Karpas-422 (cell line): ENCODE measurements at regions not wholly inside any gene's neighbourhood (a gene's known extent, or its start where the extent isn't known, plus 50 kb on each side); places are given as distances from the start of the nearest gene placed in this dataset.
A peak's percentile ranks its signal among the peaks of the same experiment; 100 is the strongest.

Source experiments
- DNase-seq: peaks from one replicate; pipeline ENCODE4 v3.0.0-alpha.2; 2015
- H2AFZ ChIP-seq: fragments of 200-600 bp; sonication (generic); 2 replicates; pipeline ENCODE4 v1.6.1; 2014; ENCODE audit warnings: antibody characterized with exemption, low read length, mixed read lengths
- H3K27ac ChIP-seq: fragments of 200-600 bp; sonication (generic); 2 replicates; pipeline ENCODE4 v1.5.1; 2014; ENCODE audit warnings: mild to moderate bottlenecking, low read length, moderate library complexity
- H3K27me3 ChIP-seq: fragments of 200-600 bp; sonication (generic); 2 replicates; pipeline ENCODE4 v1.6.1; 2014; ENCODE audit warnings: low read length, mixed read lengths
- H3K36me3 ChIP-seq: fragments of 200-600 bp; sonication (generic); 2 replicates; pipeline ENCODE4 v1.6.1; 2014; ENCODE audit warnings: low read length, mixed read lengths; ENCODE audit not compliant: insufficient read depth
- H3K4me1 ChIP-seq: fragments of 200-600 bp; sonication (generic); 2 replicates; pipeline ENCODE4 v1.6.1; 2014; ENCODE audit warnings: mild to moderate bottlenecking, low read length, mixed read lengths
- H3K4me2 ChIP-seq: fragments of 200-600 bp; sonication (generic); 2 replicates; pipeline ENCODE4 v1.6.1; 2014; ENCODE audit warnings: low read length, low read depth, mild to moderate bottlenecking; ENCODE audit not compliant: poor library complexity, severe bottlenecking
- H3K4me3 ChIP-seq: fragments of 200-600 bp; sonication (generic); 2 replicates; pipeline ENCODE4 v1.5.1; 2014; ENCODE audit warnings: mild to moderate bottlenecking, antibody characterized with exemption, low read length, mixed read lengths
- H3K79me2 ChIP-seq: fragments of 200-600 bp; sonication (generic); 2 replicates; pipeline ENCODE4 v1.6.1; 2014; ENCODE audit warnings: mild to moderate bottlenecking, low read length, mixed read lengths
- H3K9ac ChIP-seq: fragments of 200-600 bp; sonication (generic); 2 replicates; pipeline ENCODE4 v1.6.0; 2014; ENCODE audit warnings: low read length
- H3K9me2 ChIP-seq: fragments of 200-600 bp; sonication (generic), shearing (Covaris generic); replicated peaks from 2 replicates; pipeline ENCODE4 v1.6.0; 2014; ENCODE audit warnings: mild to moderate bottlenecking, low read length, moderate library complexity; ENCODE audit not compliant: insufficient read depth
- H3K9me3 ChIP-seq: fragments of 300-700, 200-600 bp; sonication (generic); 2 replicates; pipeline ENCODE4 v1.6.1; 2014; ENCODE audit warnings: low read length, mixed read lengths
- H4K20me1 ChIP-seq: fragments of 200-600 bp; sonication (generic); 2 replicates; pipeline ENCODE4 v1.6.1; 2014; ENCODE audit warnings: mild to moderate bottlenecking, antibody characterized with exemption, low read length, low read depth; ENCODE audit not compliant: insufficient read depth

DNA sequence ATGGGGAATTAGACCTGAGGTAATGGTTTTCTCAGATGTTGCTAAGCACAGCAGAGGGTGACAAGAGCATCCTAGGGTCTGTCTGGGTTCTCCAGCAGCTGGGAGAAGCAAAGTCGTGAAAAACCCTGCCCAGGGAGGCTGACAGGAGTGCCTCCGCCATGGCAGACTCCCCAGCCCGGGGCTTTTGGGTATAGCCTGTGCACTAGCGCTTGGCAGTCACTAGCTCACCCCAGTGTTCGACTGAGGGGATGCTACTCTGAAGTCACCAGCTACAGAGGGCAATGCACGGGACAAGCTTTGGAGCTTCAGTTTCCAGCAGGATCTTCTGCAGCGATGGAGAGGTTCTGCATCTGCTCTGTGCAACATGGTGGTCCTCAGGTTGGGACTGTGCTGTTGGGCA lies 87.5 kb downstream of the ING1 start:
- no peak overlapping the region for H3K4me3 ChIP-seq
- peak; percentile 63 for DNase-seq
- H2AFZ ChIP-seq: no peak overlapping the region
- no peaks in the 10 kb centered on the region for H3K27me3 ChIP-seq
- no peaks in the 10 kb centered on the region for H3K36me3 ChIP-seq
- no peaks in the 10 kb centered on the region for H3K9me2 ChIP-seq
- no peaks in the 10 kb centered on the region for H3K79me2 ChIP-seq
- H3K9ac ChIP-seq: no peak overlapping the region
- no peak overlapping the region for H3K4me2 ChIP-seq
- no peak overlapping the region for H3K27ac ChIP-seq
- no peaks in the 10 kb centered on the region for H3K9me3 ChIP-seq
- no peaks in the 10 kb centered on the region; the same call in 1 of the 2 replicates for H3K4me1 ChIP-seq
- no peaks in the 10 kb centered on the region for H4K20me1 ChIP-seq

DNA sequence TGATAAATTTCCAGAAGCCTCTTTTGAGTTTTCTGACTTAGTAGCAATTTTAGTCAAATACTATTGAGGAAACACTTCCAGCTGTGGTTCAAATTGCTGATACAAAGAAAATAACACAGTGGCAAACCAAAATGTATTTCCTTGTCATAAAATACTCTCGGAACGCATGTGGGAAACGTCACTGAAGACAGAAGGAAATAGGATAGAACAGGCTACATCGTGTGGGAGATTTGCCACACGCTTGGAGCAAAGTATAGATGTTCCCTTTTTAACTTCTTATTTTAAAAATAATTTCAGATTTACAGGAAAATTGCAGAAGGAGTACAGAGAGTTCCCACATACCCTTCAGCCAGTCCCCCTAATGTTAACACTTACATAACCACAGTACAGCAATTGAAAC lies 88.8 kb downstream of the ING1 start:
- no peak for DNase-seq
- Histone ChIP-seq H3K36me3 (no peaks in the 10 kb centered on the region), H3K4me1 (no peaks in the 10 kb centered on the region; the same call in 1 of the 2 replicates), H2AFZ (no peak overlapping the region), H3K79me2 (no peaks in the 10 kb centered on the region), H3K9ac (no peak overlapping the region), H3K27me3 (no peaks in the 10 kb centered on the region), H3K4me3 (no peak overlapping the region), H3K9me2 (no peaks in the 10 kb centered on the region), H3K27ac (no peak overlapping the region), H4K20me1 (no peaks in the 10 kb centered on the region), H3K4me2 (no peak overlapping the region), H3K9me3 (no peaks in the 10 kb centered on the region)

DNA sequence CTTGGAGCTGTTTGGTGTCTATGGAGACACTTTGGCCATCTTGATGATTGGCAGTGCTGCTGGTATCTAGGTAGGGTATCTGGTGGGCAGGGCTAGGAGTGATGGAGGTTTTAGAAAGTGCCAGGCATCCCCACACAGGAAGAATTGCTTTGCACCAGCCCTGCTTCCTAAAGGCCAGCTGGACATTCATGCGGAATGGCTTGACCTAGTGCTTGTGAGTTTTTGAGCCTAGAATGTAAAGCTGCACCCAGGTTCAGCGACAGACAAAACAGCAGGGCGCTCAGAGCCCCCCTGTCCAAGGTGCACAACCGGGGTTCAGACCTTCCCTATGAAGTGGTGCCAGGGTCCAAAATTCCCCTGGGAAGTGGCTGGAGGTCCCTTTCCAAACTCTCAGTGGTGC lies 93.1 kb downstream of the ING1 start:
- Histone ChIP-seq H2AFZ (no peak overlapping the region), H3K4me3 (no peak overlapping the region), H3K9me2 (no peaks in the 10 kb centered on the region), H3K36me3 (no peaks in the 10 kb centered on the region), H3K4me2 (no peak overlapping the region), H4K20me1 (no peaks in the 10 kb centered on the region), H3K79me2 (no peaks in the 10 kb centered on the region), H3K9me3 (no peaks in the 10 kb centered on the region), H3K4me1 (no peaks in the 10 kb centered on the region), H3K27ac (no peak overlapping the region), H3K27me3 (no peaks in the 10 kb centered on the region), H3K9ac (no peak overlapping the region)
- no peak for DNase-seq

DNA sequence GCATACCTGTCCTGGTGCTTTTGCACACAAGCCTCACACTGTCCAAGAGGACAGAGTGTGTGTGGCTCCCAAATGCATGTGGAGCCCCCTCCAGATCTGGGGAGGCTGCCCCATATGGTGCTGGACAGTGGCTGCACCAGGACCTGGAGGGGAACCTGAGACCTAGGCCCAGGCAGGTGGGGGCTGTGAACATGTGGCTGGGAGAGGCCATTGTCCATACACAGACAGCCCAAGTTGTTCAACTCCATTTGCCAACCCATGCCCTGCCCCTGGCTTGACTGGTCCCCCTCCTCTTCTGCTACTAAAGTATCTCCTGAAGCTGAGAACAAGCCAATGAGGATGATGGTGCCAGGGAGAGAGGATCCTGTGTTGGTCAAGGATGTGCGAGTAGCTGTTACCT lies 94.0 kb downstream of the ING1 start:
- no peak overlapping the region for H3K27ac ChIP-seq
- H2AFZ ChIP-seq: no peak overlapping the region
- no peak overlapping the region for H3K4me2 ChIP-seq
- DNase-seq: no peak
- H3K9ac ChIP-seq: no peak overlapping the region
- H3K79me2 ChIP-seq: no peaks in the 10 kb centered on the region
- no peak overlapping the region for H3K4me3 ChIP-seq
- H3K4me1 ChIP-seq: no peaks in the 10 kb centered on the region
- H3K9me3 ChIP-seq: no peaks in the 10 kb centered on the region
- no peaks in the 10 kb centered on the region for H3K9me2 ChIP-seq
- H3K36me3 ChIP-seq: no peaks in the 10 kb centered on the region
- H4K20me1 ChIP-seq: no peaks in the 10 kb centered on the region
- H3K27me3 ChIP-seq: no peaks in the 10 kb centered on the region

DNA sequence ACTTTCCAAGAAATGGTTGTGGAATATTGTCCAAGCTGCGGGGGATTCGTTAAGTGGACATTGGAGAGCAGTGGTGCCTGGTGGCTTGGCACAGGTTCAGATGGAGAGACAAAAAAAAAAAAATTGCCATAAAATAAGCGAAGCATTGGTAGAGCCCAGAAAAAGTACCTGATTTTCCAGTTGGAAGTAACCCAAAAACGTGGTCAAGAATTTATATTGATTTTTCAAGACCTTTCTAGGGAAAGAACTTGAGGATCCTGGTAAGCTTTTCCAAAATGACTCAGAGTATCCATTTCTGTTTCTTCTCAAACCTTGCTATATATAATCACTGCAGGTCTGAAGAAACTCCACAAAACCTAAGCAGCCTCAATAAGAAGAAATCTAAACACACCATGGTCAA lies 94.6 kb downstream of the ING1 start:
- Histone ChIP-seq H3K9ac (no peak overlapping the region), H2AFZ (no peak overlapping the region), H3K4me1 (no peaks in the 10 kb centered on the region), H3K4me3 (no peak overlapping the region), H3K27me3 (no peaks in the 10 kb centered on the region), H3K27ac (no peak overlapping the region), H3K36me3 (no peaks in the 10 kb centered on the region), H3K79me2 (no peaks in the 10 kb centered on the region), H3K9me2 (no peaks in the 10 kb centered on the region), H4K20me1 (no peaks in the 10 kb centered on the region), H3K9me3 (no peaks in the 10 kb centered on the region), H3K4me2 (no peak overlapping the region)
- DNase-seq: no peak

DNA sequence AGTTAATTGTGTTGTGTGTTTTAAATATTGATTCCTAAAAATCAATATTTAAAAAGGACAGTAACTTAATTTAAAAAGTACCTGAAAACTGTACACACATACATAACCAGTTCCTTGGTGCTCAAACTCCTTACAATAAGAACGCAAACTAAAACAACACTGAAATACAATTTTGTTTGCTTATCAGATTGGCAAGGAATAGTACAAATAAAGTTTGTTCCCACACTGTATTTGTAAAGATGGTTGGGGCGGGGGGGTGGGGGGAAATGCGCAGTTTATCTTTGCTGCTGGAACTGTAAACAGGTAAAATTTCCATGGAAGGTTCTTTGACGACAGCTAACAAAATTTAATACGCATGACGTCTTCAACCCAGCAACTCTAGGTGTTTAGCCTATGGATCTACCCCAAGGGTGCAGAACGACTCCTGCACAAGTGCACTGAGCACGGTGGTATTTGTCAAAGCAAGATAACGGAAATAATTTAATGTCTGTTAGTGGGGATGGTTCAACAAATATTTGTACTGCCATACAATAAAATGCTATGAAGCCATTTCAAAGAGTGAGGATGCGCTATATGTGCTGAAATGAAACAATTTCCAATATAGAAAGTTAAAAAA lies 96.5 kb downstream of the ING1 start:
- Histone ChIP-seq H3K36me3 (no peaks in the 10 kb centered on the region), H3K9ac (no peak overlapping the region), H3K9me2 (no peaks in the 10 kb centered on the region), H4K20me1 (no peaks in the 10 kb centered on the region), H3K4me1 (no peaks in the 10 kb centered on the region), H2AFZ (no peak overlapping the region), H3K9me3 (no peaks in the 10 kb centered on the region), H3K4me2 (no peak overlapping the region), H3K27ac (no peak overlapping the region), H3K79me2 (no peaks in the 10 kb centered on the region), H3K4me3 (no peak overlapping the region), H3K27me3 (no peaks in the 10 kb centered on the region)
- DNase-seq: no peak

DNA sequence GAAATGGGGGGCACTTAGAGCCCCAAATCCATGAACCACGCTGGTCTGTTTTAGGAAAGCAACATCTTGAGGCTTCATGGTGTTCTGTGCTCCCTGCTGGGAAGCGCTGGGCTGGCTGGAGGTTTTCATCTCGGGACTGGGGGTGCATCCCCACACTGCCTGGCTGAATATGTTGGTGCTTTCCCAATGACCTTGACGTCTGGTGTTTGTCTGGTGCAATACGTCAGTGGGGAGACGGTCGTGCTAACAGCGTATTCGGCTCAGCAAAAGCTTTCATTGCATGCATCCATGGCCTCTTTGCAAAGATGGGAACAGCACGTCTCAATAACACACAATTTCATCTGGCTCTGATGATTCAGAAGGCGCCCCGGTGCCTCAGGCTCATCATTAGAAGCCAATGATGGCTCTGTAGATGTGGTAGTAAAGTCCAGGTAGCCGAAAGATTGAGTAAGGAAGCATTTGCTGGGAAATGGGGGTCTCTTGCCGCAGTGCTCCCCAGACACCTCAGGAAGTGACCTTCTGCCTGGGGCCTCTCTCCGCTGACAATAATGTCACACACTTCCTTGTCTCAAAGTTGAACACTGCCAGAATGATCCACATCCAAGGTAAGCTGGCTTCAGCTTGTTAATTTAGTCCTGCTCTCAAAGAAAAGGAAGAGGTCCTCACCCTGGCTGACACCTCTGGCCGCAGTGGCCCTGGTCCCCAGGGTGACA lies 97.7 kb downstream of the ING1 start:
- H3K27ac ChIP-seq: no peak overlapping the region
- no peak overlapping the region for H3K4me2 ChIP-seq
- H3K9me3 ChIP-seq: no peaks in the 10 kb centered on the region
- H2AFZ ChIP-seq: no peak overlapping the region
- no peak for DNase-seq
- no peaks in the 10 kb centered on the region for H4K20me1 ChIP-seq
- no peak overlapping the region for H3K9ac ChIP-seq
- no peaks in the 10 kb centered on the region for H3K79me2 ChIP-seq
- no peaks in the 10 kb centered on the region for H3K4me1 ChIP-seq
- H3K4me3 ChIP-seq: no peak overlapping the region
- H3K9me2 ChIP-seq: no peaks in the 10 kb centered on the region
- H3K27me3 ChIP-seq: no peaks in the 10 kb centered on the region
- H3K36me3 ChIP-seq: no peaks in the 10 kb centered on the region

DNA sequence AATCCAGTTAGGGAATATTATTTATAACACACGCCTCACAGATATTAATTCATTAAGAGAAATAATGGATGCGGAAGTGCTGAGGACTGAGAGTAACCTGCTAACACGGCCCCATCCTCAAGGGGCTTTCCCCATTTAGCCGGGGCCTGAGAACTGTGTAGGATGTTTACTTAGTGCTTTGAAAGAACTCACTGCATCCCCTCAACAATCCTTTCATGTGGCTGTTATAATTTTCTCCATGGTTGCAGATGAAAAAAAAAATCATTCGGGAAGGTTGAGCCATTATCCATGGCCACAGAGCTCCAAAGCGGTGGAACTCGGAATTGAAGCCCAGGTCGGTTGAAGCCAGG lies 98.2 kb downstream of the ING1 start:
- Histone ChIP-seq H3K27ac (no peak overlapping the region), H3K9me3 (no peaks in the 10 kb centered on the region), H3K9ac (no peak overlapping the region), H4K20me1 (no peaks in the 10 kb centered on the region), H3K79me2 (no peaks in the 10 kb centered on the region), H3K4me3 (no peak overlapping the region), H3K27me3 (no peaks in the 10 kb centered on the region), H3K4me2 (no peak overlapping the region), H3K9me2 (no peaks in the 10 kb centered on the region), H3K36me3 (no peaks in the 10 kb centered on the region), H3K4me1 (no peaks in the 10 kb centered on the region), H2AFZ (no peak overlapping the region)
- no peak for DNase-seq
